HCT116 (cell line): ENCODE measurements at regions not wholly inside any gene's neighbourhood (a gene's known extent, or its start where the extent isn't known, plus 50 kb on each side); places are given as distances from the start of the nearest gene placed in this dataset.

Experiments
- ATAC-seq: fragments of 200-7000 bp; cut with Tn5 transposase; 2 replicates; pipeline ENCODE4 v1.9.1; 2020; ENCODE audit warnings: mild to moderate bottlenecking, moderate library complexity
- BruUV-seq: library from RNA; stranded (reverse); fragments of 400-500 nt; replicated peaks from 2 replicates; lab custom pipeline; 2021; lab: Mats Ljungman, UMichigan
- CTCF ChIA-PET: fragments of 300-600 bp; sonication (Branson Sonifier 250); formaldehyde crosslinking; loops from one replicate; lab custom pipeline; 2021; ENCODE audit warnings: antibody characterized with exemption; lab: Charles Lee
- POLR2A ChIA-PET: fragments of 300-600, 350-600 bp; sonication (Branson Sonifier 250); formaldehyde crosslinking; loops from one replicate; lab custom pipeline; 2021; ENCODE audit warnings: antibody characterized with exemption; lab: Charles Lee
- RAD21 ChIA-PET, 2 experiments: fragments of 300-600 bp; sonication (Branson Sonifier 250); formaldehyde crosslinking; loops; one replicate each; lab custom pipeline; 2023; ENCODE audit warnings: low total read pairs in 2 of 2; ENCODE audit not compliant: uncharacterized antibody in 2 of 2, unreplicated experiment in 2 of 2, low non-redundant PET in 1 of 2; lab: Charles Lee
- DNase-seq: peaks from one replicate; pipeline ENCODE4 v3.0.0-alpha.2; 2010; ENCODE audit warnings: low read depth, low spot score
- H2AFZ ChIP-seq: fragments of 200-600 bp; shearing (Covaris generic), sonication (generic); 2 replicates; pipeline ENCODE4 v1.6.1; 2017; ENCODE audit warnings: low read depth, mixed run types, mixed read lengths, antibody characterized with exemption, low read length; ENCODE audit not compliant: poor library complexity, severe bottlenecking
- H3K27ac ChIP-seq: 2 replicates; pipeline ENCODE4 v1.5.1; 2012; ENCODE audit warnings: low read depth, low read length
- H3K27me3 ChIP-seq: fragments of 200-600 bp; sonication (generic); 2 replicates; pipeline ENCODE4 v1.6.1; 2016; ENCODE audit warnings: mixed run types, low read length, mixed read lengths; ENCODE audit not compliant: insufficient read depth
- H3K36me3 ChIP-seq, 2 experiments: fragments of 200-500 bp in 1 of 2; fragments of 200-600 bp in 1 of 2; sonication (Bioruptor generic) in 1 of 2; sonication (generic) in 1 of 2; 2 replicates each; pipeline versions ENCODE4 v1.5.1 to v1.6.1; 2014 to 2016; ENCODE audit warnings: low read length in 2 of 2, inconsistent platforms in 1 of 2, mixed read lengths in 1 of 2, mixed run types in 1 of 2; ENCODE audit not compliant: insufficient read depth in 2 of 2, control insufficient read depth in 1 of 2
- H3K4me1 ChIP-seq, 2 experiments: fragments of 200-600 bp in 1 of 2; sonication (generic) in 1 of 2; 2 replicates each; pipeline versions ENCODE4 v1.5.1 to v1.6.1; 2012 to 2017; ENCODE audit warnings: low read length in 2 of 2, inconsistent platforms in 1 of 2, mild to moderate bottlenecking in 1 of 2, mixed read lengths in 1 of 2, mixed run types in 1 of 2, moderate library complexity in 1 of 2; ENCODE audit not compliant: insufficient read depth in 2 of 2, control insufficient read depth in 1 of 2
- H3K4me2 ChIP-seq: fragments of 200-600 bp; sonication (generic); 2 replicates; pipeline ENCODE4 v1.6.1; 2017; ENCODE audit warnings: mixed run types, low read length, mixed read lengths
- H3K4me3 ChIP-seq, 2 experiments: fragments of 200-600 bp in 1 of 2; sonication (generic) in 1 of 2; replicated peaks in 1 of 2; 2 replicates each; pipeline ENCODE4 v1.5.1; 2011 to 2016; ENCODE audit warnings: low read length in 2 of 2, control low read depth in 1 of 2, low read depth in 1 of 2, mild to moderate bottlenecking in 1 of 2, mixed read lengths in 1 of 2, mixed run types in 1 of 2
- H3K79me2 ChIP-seq: fragments of 200-600 bp; sonication (generic); 2 replicates; pipeline ENCODE4 v1.6.1; 2017; ENCODE audit warnings: mild to moderate bottlenecking, mixed run types, low read length, moderate library complexity, mixed read lengths; ENCODE audit not compliant: insufficient read depth
- H3K9ac ChIP-seq: fragments of 200-600 bp; sonication (generic); 2 replicates; pipeline ENCODE4 v1.6.1; 2016; ENCODE audit warnings: low read length, mixed read lengths
- H3K9me2 ChIP-seq: fragments of 200-600 bp; sonication (generic), shearing (Covaris generic); 2 replicates; pipeline ENCODE4 v1.6.1; 2017; ENCODE audit warnings: mixed run types, mild to moderate bottlenecking, moderate library complexity; ENCODE audit not compliant: insufficient read depth
- H3K9me3 ChIP-seq, 2 experiments: fragments of 200-500 bp in 1 of 2; fragments of 200-600 bp in 1 of 2; sonication (Bioruptor generic) in 1 of 2; sonication (generic) in 1 of 2; 2 replicates each; pipeline ENCODE4 v1.6.1; 2014 to 2017; ENCODE audit warnings: low read length in 2 of 2, mixed read lengths in 2 of 2, inconsistent platforms in 1 of 2, low read depth in 1 of 2, mild to moderate bottlenecking in 1 of 2, mixed run types in 1 of 2, moderate library complexity in 1 of 2; ENCODE audit not compliant: control insufficient read depth in 1 of 2, insufficient read depth in 1 of 2
- H4K20me1 ChIP-seq: fragments of 200-600 bp; sonication (generic), shearing (Covaris generic); 2 replicates; pipeline ENCODE4 v1.6.1; 2017; ENCODE audit warnings: mixed run types, mild to moderate bottlenecking, moderate library complexity; ENCODE audit not compliant: insufficient read depth
- ATF3 ChIP-seq: IDR thresholded peaks from 2 replicates; pipeline ENCODE4 v1.6.1; 2012
- CBX3 ChIP-seq: IDR thresholded peaks from 2 replicates; pipeline ENCODE4 v1.6.1; 2012; ENCODE audit warnings: low read depth
- CEBPB ChIP-seq: IDR thresholded peaks from 2 replicates; pipeline ENCODE4 v1.6.1; 2012; ENCODE audit warnings: low read depth
- EGR1 ChIP-seq: IDR thresholded peaks from 2 replicates; pipeline ENCODE4 v1.6.1; 2012; ENCODE audit warnings: low read depth
- EZH2phosphoT487 ChIP-seq: fragments of 200-600 bp; IDR thresholded peaks from 2 replicates; pipeline ENCODE4 v1.6.1; 2018; ENCODE audit warnings: antibody characterized with exemption, borderline replicate concordance
- FOSL1 ChIP-seq: IDR thresholded peaks from 2 replicates; pipeline ENCODE4 v1.6.1; 2012; ENCODE audit warnings: low read depth
- POLR2A ChIP-seq: IDR thresholded peaks from 2 replicates; pipeline ENCODE4 v1.7.0; 2011; ENCODE audit warnings: borderline replicate concordance; ENCODE audit not compliant: insufficient read depth, insufficient read length; ENCODE audit errors: extremely low read depth
- POLR2AphosphoS5 ChIP-seq: IDR thresholded peaks from 2 replicates; pipeline ENCODE4 v1.6.1; 2011; ENCODE audit warnings: mild to moderate bottlenecking, low read depth, low read length, moderate library complexity
- RAD21 ChIP-seq: IDR thresholded peaks from 2 replicates; pipeline ENCODE4 v1.6.1; 2012; ENCODE audit warnings: low read depth, mild to moderate bottlenecking
- SIN3A ChIP-seq: IDR thresholded peaks from 2 replicates; pipeline ENCODE4 v1.6.1; 2012; ENCODE audit warnings: low read depth
- SP1 ChIP-seq: IDR thresholded peaks from 2 replicates; pipeline ENCODE4 v1.6.1; 2012; ENCODE audit warnings: low read depth
- ZBTB33 ChIP-seq: IDR thresholded peaks from 2 replicates; pipeline ENCODE4 v1.6.1; 2011; ENCODE audit warnings: mild to moderate bottlenecking, low read length, moderate library complexity; ENCODE audit not compliant: insufficient replicate concordance; ENCODE audit errors: extremely low read depth
- intact Hi-C: fragments of 100-400 bp; cut with micrococcal nuclease; formaldehyde crosslinking; loops from 2 replicates; pipeline ENCODE4 v1.10.0; 2022
- TF ChIP-seq, protein P1 (sequence below): IDR thresholded peaks from 2 replicates; pipeline ENCODE4 v1.6.1; 2012; ENCODE audit warnings: low read depth

DNA sequence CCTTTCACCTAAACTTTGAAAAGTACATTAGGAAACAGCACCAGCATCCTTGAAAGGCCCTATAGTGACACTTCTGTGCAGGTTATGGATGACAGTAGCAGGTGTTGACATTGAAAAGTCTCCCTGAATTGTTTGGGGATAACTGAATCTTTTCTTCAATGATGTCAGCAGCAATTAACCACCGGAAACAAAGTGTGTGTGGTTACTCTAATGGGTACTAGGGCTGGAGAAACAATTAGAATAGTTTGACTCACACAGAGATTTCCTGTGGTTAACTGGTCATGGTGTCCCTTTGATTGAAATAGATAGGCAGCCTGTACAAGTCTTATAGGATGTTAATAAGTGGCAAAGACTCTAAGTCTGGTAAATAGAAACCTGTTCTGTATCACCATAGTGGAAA is 189.1 kb downstream of the TBX18 start:
- RAD21 ChIA-PET: no interaction called here
- no peak overlapping the region for H3K9ac ChIP-seq
- intact Hi-C loops: no loop called here
- no peaks in the 10 kb centered on the region for H3K9me3 ChIP-seq
- no peaks in the 10 kb centered on the region for H3K4me1 ChIP-seq
- no peaks in the 10 kb centered on the region for H3K79me2 ChIP-seq
- no peaks in the 10 kb centered on the region for H3K36me3 ChIP-seq
- H3K27ac ChIP-seq: no peak overlapping the region
- ATAC-seq: no peak
- no peaks in the 10 kb centered on the region for H3K27me3 ChIP-seq
- no peak for DNase-seq
- H3K4me2 ChIP-seq: no peak overlapping the region
- no peak overlapping the region for H3K4me3 ChIP-seq
- TF ChIP-seq EZH2phosphoT487: no peak
- TF ChIP-seq SP1: no peak
- TF ChIP-seq FOSL1: no peak
- TF ChIP-seq, protein P1, sequence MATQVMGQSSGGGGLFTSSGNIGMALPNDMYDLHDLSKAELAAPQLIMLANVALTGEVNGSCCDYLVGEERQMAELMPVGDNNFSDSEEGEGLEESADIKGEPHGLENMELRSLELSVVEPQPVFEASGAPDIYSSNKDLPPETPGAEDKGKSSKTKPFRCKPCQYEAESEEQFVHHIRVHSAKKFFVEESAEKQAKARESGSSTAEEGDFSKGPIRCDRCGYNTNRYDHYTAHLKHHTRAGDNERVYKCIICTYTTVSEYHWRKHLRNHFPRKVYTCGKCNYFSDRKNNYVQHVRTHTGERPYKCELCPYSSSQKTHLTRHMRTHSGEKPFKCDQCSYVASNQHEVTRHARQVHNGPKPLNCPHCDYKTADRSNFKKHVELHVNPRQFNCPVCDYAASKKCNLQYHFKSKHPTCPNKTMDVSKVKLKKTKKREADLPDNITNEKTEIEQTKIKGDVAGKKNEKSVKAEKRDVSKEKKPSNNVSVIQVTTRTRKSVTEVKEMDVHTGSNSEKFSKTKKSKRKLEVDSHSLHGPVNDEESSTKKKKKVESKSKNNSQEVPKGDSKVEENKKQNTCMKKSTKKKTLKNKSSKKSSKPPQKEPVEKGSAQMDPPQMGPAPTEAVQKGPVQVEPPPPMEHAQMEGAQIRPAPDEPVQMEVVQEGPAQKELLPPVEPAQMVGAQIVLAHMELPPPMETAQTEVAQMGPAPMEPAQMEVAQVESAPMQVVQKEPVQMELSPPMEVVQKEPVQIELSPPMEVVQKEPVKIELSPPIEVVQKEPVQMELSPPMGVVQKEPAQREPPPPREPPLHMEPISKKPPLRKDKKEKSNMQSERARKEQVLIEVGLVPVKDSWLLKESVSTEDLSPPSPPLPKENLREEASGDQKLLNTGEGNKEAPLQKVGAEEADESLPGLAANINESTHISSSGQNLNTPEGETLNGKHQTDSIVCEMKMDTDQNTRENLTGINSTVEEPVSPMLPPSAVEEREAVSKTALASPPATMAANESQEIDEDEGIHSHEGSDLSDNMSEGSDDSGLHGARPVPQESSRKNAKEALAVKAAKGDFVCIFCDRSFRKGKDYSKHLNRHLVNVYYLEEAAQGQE: no peak
- no peak for TF ChIP-seq RAD21
- no peak for TF ChIP-seq POLR2AphosphoS5
- no peak for TF ChIP-seq CEBPB
- no peak for TF ChIP-seq ZBTB33
- no peak for TF ChIP-seq CBX3
- TF ChIP-seq POLR2A: no peak
- TF ChIP-seq EGR1: no peak
- no peak for TF ChIP-seq ATF3
- no peak for TF ChIP-seq SIN3A
- no peak overlapping the region for H2AFZ ChIP-seq
- CTCF ChIA-PET: no interaction called here
- POLR2A ChIA-PET: no interaction called here
- no peaks in the 10 kb centered on the region for H3K9me2 ChIP-seq
- BruUV-seq: no TSS peak
- no peaks in the 10 kb centered on the region for H4K20me1 ChIP-seq
